ENCODE measurements at regions not wholly inside any gene's neighbourhood (a gene's known extent, or its start where the extent isn't known, plus 50 kb on each side); places are given as distances from the start of the nearest gene placed in this dataset.

- TF ChIP-seq POLR2A (IDR thresholded peaks at IDR 0.05): no peak
- TF ChIP-seq, protein P1, sequence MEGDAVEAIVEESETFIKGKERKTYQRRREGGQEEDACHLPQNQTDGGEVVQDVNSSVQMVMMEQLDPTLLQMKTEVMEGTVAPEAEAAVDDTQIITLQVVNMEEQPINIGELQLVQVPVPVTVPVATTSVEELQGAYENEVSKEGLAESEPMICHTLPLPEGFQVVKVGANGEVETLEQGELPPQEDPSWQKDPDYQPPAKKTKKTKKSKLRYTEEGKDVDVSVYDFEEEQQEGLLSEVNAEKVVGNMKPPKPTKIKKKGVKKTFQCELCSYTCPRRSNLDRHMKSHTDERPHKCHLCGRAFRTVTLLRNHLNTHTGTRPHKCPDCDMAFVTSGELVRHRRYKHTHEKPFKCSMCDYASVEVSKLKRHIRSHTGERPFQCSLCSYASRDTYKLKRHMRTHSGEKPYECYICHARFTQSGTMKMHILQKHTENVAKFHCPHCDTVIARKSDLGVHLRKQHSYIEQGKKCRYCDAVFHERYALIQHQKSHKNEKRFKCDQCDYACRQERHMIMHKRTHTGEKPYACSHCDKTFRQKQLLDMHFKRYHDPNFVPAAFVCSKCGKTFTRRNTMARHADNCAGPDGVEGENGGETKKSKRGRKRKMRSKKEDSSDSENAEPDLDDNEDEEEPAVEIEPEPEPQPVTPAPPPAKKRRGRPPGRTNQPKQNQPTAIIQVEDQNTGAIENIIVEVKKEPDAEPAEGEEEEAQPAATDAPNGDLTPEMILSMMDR (IDR thresholded peaks at IDR 0.05): no peak
Observed at GRCh38 chr4:137923494-137923893, 318.7 kb downstream of the SLC7A11 start.
